ENCODE measurements at regions not wholly inside any gene's neighbourhood (a gene's known extent, or its start where the extent isn't known, plus 50 kb on each side); places are given as distances from the start of the nearest gene placed in this dataset.

GRCh38 chr12:4157122-4157521, 116.4 kb upstream of the CCND2 start:
- FAIRE-seq (no peak), DNase-seq (ENCODE audit: low read depth, low spot score) (no peak), ATAC-seq (no peak)
- no peaks in the 10 kb centered on the region for H3K36me3 ChIP-seq (ENCODE audit: control insufficient read depth in 2 of 2, insufficient read depth in 2 of 2, low read length in 1 of 2)
- H3K4me2 ChIP-seq (ENCODE audit: control insufficient read depth, insufficient read depth): no peak overlapping the region
- peaks cover 36% of the 10 kb centered on the region for H3K4me1 ChIP-seq (ENCODE audit: control insufficient read depth, insufficient read depth, low read length)
- H3K9me3 ChIP-seq (replicated peaks; ENCODE audit: control insufficient read depth, insufficient read depth, low read length): no peaks in the 10 kb centered on the region; the same call in 2 of the 3 replicates
- SMC1A ChIA-PET (ENCODE audit: uncharacterized antibody, unreplicated experiment): interaction anchor here (0.6 to 19.0 kb wide), 13 partner anchors 9 to 116 kb away, joined by 3 to 344 read pairs (median 4); partner anchors contain the start of gene CCND2
- 90% methylated on average over 3 of the region's 3 CpGs for WGBS (ENCODE audit: insufficient coverage, insufficient replicate concordance, low lambda C conversion rate, missing lambda C conversion rate)
- H3K79me2 ChIP-seq (ENCODE audit: control insufficient read depth, insufficient read depth, low read length): no peaks in the 10 kb centered on the region
- intact Hi-C loops (cut with micrococcal nuclease; ENCODE audit: unreplicated experiment) (no loop called here), in situ Hi-C loops (cut with MboI) (no loop called here)
- BruUV-seq (replicated peaks): no TSS peak
- H3K9ac ChIP-seq (ENCODE audit: control insufficient read depth, insufficient read depth, low read length): no peak overlapping the region
- RAD21 ChIA-PET (ENCODE audit: unreplicated experiment): interaction anchor here (1.6 to 6.4 kb wide), 2 partner anchors 15 to 58 kb away, joined by 6 to 68 read pairs; no protein-coding TSS in a partner anchor
- no peak for TF ChIP-seq RBBP5 (conservative IDR thresholded peaks at IDR 0.05)
- TF ChIP-seq HSF1 (IDR thresholded peaks at IDR 0.05; ENCODE audit: low read depth, low read length): no peak
- TF ChIP-seq IKZF1 (conservative IDR thresholded peaks at IDR 0.05): 0 out of 2 replicates have a peak, but pooled peaks have one; percentile 27
- no peak for TF ChIP-seq SP1 (IDR thresholded peaks at IDR 0.05; ENCODE audit: low read depth, low read length)
- no peak for TF ChIP-seq ETV6 (conservative IDR thresholded peaks at IDR 0.05 in 1 of 2, IDR thresholded peaks at IDR 0.05 in 1 of 2; ENCODE audit: borderline replicate concordance in 1 of 2, low read depth in 1 of 2)
- no peak for TF ChIP-seq ZZZ3 (IDR thresholded peaks at IDR 0.05; ENCODE audit: control insufficient read depth, insufficient read length, low read depth)
- no peaks in the 10 kb centered on the region for H4K20me1 ChIP-seq (ENCODE audit: control insufficient read depth, insufficient read depth)
- H2AFZ ChIP-seq (ENCODE audit: control insufficient read depth, low read depth, low read length): no peak overlapping the region
- H3K27me3 ChIP-seq (replicated peaks in 1 of 2; ENCODE audit: control insufficient read depth in 2 of 2, insufficient read depth in 2 of 2, low read length in 1 of 2): no peaks in the 10 kb centered on the region
- no peak overlapping the region for H3K27ac ChIP-seq (ENCODE audit: control insufficient read depth, insufficient read depth)
- CTCF ChIA-PET: interaction anchor here (0.8 to 6.0 kb wide), 3 partner anchors 12 to 41 kb away, joined by 3 to 35 read pairs (median 32); no protein-coding TSS in a partner anchor
- POLR2A ChIA-PET: interaction anchor here (1.0 to 7.8 kb wide), 4 partner anchors 13 to 61 kb away, joined by 3 to 84 read pairs (median 50); no protein-coding TSS in a partner anchor
- no peak overlapping the region for H3K4me3 ChIP-seq
